H9 (cell line): ENCODE measurements at regions not wholly inside any gene's neighbourhood (a gene's known extent, or its start where the extent isn't known, plus 50 kb on each side); places are given as distances from the start of the nearest gene placed in this dataset.

Source experiments
- DNase-seq: peaks from one replicate; pipeline ENCODE4 v3.0.0-alpha.2; 2017
- H2AFZ ChIP-seq: one replicate; pipeline ENCODE4 v1.6.1; 2013; ENCODE audit warnings: mild to moderate bottlenecking, low read length, control low read depth, moderate library complexity
- H2AK5ac ChIP-seq: 2 replicates; pipeline ENCODE4 v1.6.1; 2013; ENCODE audit warnings: low read length, control low read depth, mixed read lengths; ENCODE audit not compliant: insufficient read length
- H2BK120ac ChIP-seq: one replicate; pipeline ENCODE4 v1.6.1; 2013; ENCODE audit warnings: low read depth, mild to moderate bottlenecking, low read length, control low read depth, inconsistent platforms; ENCODE audit not compliant: poor library complexity, severe bottlenecking
- H2BK12ac ChIP-seq: 2 replicates; pipeline ENCODE4 v1.6.1; 2013; ENCODE audit warnings: low read length, control low read depth, mixed read lengths, low read depth; ENCODE audit not compliant: insufficient read length
- H2BK15ac ChIP-seq: 2 replicates; pipeline ENCODE4 v1.6.1; 2013; ENCODE audit warnings: low read depth, low read length, control low read depth
- H2BK20ac ChIP-seq: one replicate; pipeline ENCODE4 v1.6.1; 2013; ENCODE audit warnings: low read depth, mild to moderate bottlenecking, low read length, control low read depth, inconsistent platforms; ENCODE audit not compliant: poor library complexity, severe bottlenecking
- H2BK5ac ChIP-seq: 2 replicates; pipeline ENCODE4 v1.6.1; 2013; ENCODE audit warnings: low read length, control low read depth, mixed read lengths; ENCODE audit not compliant: insufficient read length
- H3K14ac ChIP-seq: 2 replicates; pipeline ENCODE4 v1.6.1; 2013; ENCODE audit warnings: low read length, control low read depth; ENCODE audit not compliant: insufficient read depth
- H3K18ac ChIP-seq: 2 replicates; pipeline ENCODE4 v1.6.1; 2013; ENCODE audit warnings: low read depth, mild to moderate bottlenecking, mixed read lengths, low read length, control low read depth; ENCODE audit not compliant: insufficient read length
- H3K23ac ChIP-seq: 2 replicates; pipeline ENCODE4 v1.6.1; 2013; ENCODE audit warnings: low read length, control low read depth, mixed read lengths, low read depth; ENCODE audit not compliant: insufficient read length
- H3K23me2 ChIP-seq: 2 replicates; pipeline ENCODE4 v1.6.1; 2013; ENCODE audit warnings: low read depth, mild to moderate bottlenecking, mixed read lengths, low read length, control low read depth; ENCODE audit not compliant: insufficient read length, poor library complexity, severe bottlenecking
- H3K27ac ChIP-seq: 2 replicates; pipeline ENCODE4 v1.5.1; 2013; ENCODE audit warnings: low read length, control low read depth, mixed read lengths, low read depth; ENCODE audit not compliant: insufficient read length
- H3K27me3 ChIP-seq: 2 replicates; pipeline ENCODE4 v1.6.1; 2013; ENCODE audit warnings: low read length, control low read depth, inconsistent platforms; ENCODE audit not compliant: insufficient read depth
- H3K4ac ChIP-seq: 2 replicates; pipeline ENCODE4 v1.6.1; 2013; ENCODE audit warnings: low read depth, mild to moderate bottlenecking, control low read depth, inconsistent platforms, low read length, moderate library complexity
- H3K4me1 ChIP-seq: 2 replicates; pipeline ENCODE4 v1.6.1; 2013; ENCODE audit warnings: low read length, control low read depth, inconsistent platforms; ENCODE audit not compliant: insufficient read depth
- H3K4me2 ChIP-seq: 2 replicates; pipeline ENCODE4 v1.6.1; 2013; ENCODE audit warnings: low read length, control low read depth, mixed read lengths; ENCODE audit not compliant: insufficient read length, insufficient read depth
- H3K56ac ChIP-seq: 2 replicates; pipeline ENCODE4 v1.6.1; 2013; ENCODE audit warnings: low read depth, mild to moderate bottlenecking, mixed read lengths, low read length, control low read depth; ENCODE audit not compliant: insufficient read length
- H3K79me1 ChIP-seq: 2 replicates; pipeline ENCODE4 v1.6.1; 2013; ENCODE audit warnings: low read depth, mild to moderate bottlenecking, moderate library complexity, low read length, control low read depth, inconsistent platforms; ENCODE audit not compliant: insufficient read depth, poor library complexity, severe bottlenecking
- H3K79me2 ChIP-seq: 2 replicates; pipeline ENCODE4 v1.6.1; 2013; ENCODE audit warnings: low read length, control low read depth, inconsistent platforms; ENCODE audit not compliant: insufficient read depth
- H3K9ac ChIP-seq: 2 replicates; pipeline ENCODE4 v1.6.1; 2013; ENCODE audit warnings: low read length, control low read depth, mixed read lengths; ENCODE audit not compliant: insufficient read length; ENCODE audit errors: extremely low read depth
- H3K9me3 ChIP-seq: one replicate; pipeline ENCODE4 v1.6.1; 2013; ENCODE audit warnings: low read depth, low read length, inconsistent platforms; ENCODE audit not compliant: control insufficient read depth
- H3T11ph ChIP-seq: one replicate; pipeline ENCODE4 v1.6.1; 2013; ENCODE audit warnings: mild to moderate bottlenecking, low read length, control low read depth, inconsistent platforms
- H4K20me1 ChIP-seq: one replicate; pipeline ENCODE4 v1.6.1; 2013; ENCODE audit not compliant: control insufficient read depth, insufficient read length, insufficient read depth
- H4K5ac ChIP-seq: 2 replicates; pipeline ENCODE4 v1.6.1; 2013; ENCODE audit warnings: low read depth, mild to moderate bottlenecking, mixed read lengths, low read length, control low read depth; ENCODE audit not compliant: insufficient read length
- H4K8ac ChIP-seq: replicated peaks from 2 replicates; pipeline ENCODE4 v1.6.1; 2013; ENCODE audit warnings: low read length, control low read depth, mixed read lengths, low read depth; ENCODE audit not compliant: insufficient read length
- H4K91ac ChIP-seq: 2 replicates; pipeline ENCODE4 v1.6.1; 2013; ENCODE audit warnings: low read depth, mild to moderate bottlenecking, moderate library complexity, mixed read lengths, low read length, control low read depth; ENCODE audit not compliant: insufficient read length
- H3K27ac Mint-ChIP-seq, 3 experiments: 2 replicates in 2 of 3; 3 replicates in 1 of 3; pipeline ENCODE4 v1.8.0; 2020 to 2021; ENCODE audit warnings: mixed read lengths in 3 of 3, mild to moderate bottlenecking in 1 of 3, moderate library complexity in 1 of 3
- H3K27me3 Mint-ChIP-seq: 2 replicates; pipeline ENCODE4 v1.8.0; 2021; ENCODE audit warnings: low read depth, mild to moderate bottlenecking, moderate library complexity, mixed read lengths
- H3K36me3 Mint-ChIP-seq, 3 experiments: 2 replicates in 2 of 3; 3 replicates in 1 of 3; pipeline ENCODE4 v1.8.0; 2020 to 2021; ENCODE audit warnings: low read depth in 3 of 3, mixed read lengths in 3 of 3; ENCODE audit not compliant: insufficient read depth in 1 of 3
- H3K4me1 Mint-ChIP-seq, 2 experiments: 2 replicates each; pipeline ENCODE4 v1.8.0; 2020; ENCODE audit warnings: mixed read lengths in 2 of 2
- H3K4me3 Mint-ChIP-seq, 2 experiments: 2 replicates in 1 of 2; 3 replicates in 1 of 2; pipeline ENCODE4 v1.8.0; 2020 to 2021; ENCODE audit warnings: mild to moderate bottlenecking in 2 of 2, mixed read lengths in 2 of 2, moderate library complexity in 1 of 2
- H3K9me3 Mint-ChIP-seq, 2 experiments: 2 replicates in 1 of 2; 3 replicates in 1 of 2; pipeline ENCODE4 v1.8.0; 2020; ENCODE audit warnings: mild to moderate bottlenecking in 2 of 2, mixed read lengths in 2 of 2, moderate library complexity in 1 of 2
- CTCF ChIP-seq: fragments of 200-600 bp; sonication (generic); conservative IDR thresholded peaks from 3 replicates; pipeline ENCODE4 v1.8.0; 2021; ENCODE audit warnings: antibody characterized with exemption, mild to moderate bottlenecking
- WGBS: extraction: QIAGEN DNeasy Blood & Tissue Kit; methylation state at CpG from one replicate; pipeline ENCODE4 v1.1.7; 2013; ENCODE audit warnings: missing lambda C conversion rate, low lambda C conversion rate, mixed read lengths; ENCODE audit not compliant: insufficient read length; ENCODE audit errors: extremely low coverage; 5-methylcytosine and 5-hydroxymethylcytosine counted together

DNA sequence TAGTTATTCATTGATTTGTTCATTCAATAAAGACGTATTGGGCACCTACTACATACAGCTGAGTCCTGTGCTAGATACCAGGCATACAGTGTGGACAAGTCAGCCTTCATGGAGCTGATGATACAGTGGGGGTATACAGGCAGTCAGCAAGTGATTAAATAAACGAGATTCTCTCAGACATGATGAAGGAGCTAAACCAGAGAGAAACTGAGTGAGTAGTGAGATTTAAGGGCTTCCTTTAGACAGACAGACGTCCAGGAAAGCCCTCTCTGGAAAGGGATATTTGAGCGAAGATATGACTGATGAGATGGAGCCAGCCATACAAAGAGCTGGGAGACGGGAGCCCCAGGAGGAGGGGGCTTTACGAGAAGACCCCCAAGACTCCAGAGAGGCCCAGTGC lies 122.6 kb upstream of the MYCN start:
- no peak overlapping the region for H3K14ac ChIP-seq
- no peak overlapping the region for H3K23ac ChIP-seq
- WGBS, result no CpG with 5 or more reads among the region's 6 CpGs
- H3K9me3 ChIP-seq, result no peaks in the 10 kb centered on the region
- no peak overlapping the region for H3K4me2 ChIP-seq
- no peak overlapping the region for H2AFZ ChIP-seq
- H3K4me1 Mint-ChIP-seq, result peaks cover 16 to 28% of the 10 kb centered on the region in 2 experiments
- H3K27me3 Mint-ChIP-seq, result no peaks in the 10 kb centered on the region
- H3K18ac ChIP-seq, result no peak overlapping the region
- no peaks in the 10 kb centered on the region for H3K4me1 ChIP-seq
- no peak overlapping the region for H2BK5ac ChIP-seq
- no peaks in the 10 kb centered on the region for H3K79me2 ChIP-seq
- H2BK20ac ChIP-seq, result no peak overlapping the region
- H3K56ac ChIP-seq, result no peak overlapping the region
- no peak overlapping the region for H2BK12ac ChIP-seq
- no peak overlapping the region for H2BK15ac ChIP-seq
- H3K27ac Mint-ChIP-seq, result no peak overlapping the region
- H4K91ac ChIP-seq, result no peak overlapping the region
- no peaks in the 10 kb centered on the region for H4K20me1 ChIP-seq
- H4K8ac ChIP-seq, result no peak overlapping the region
- no peak for DNase-seq
- no peaks in the 10 kb centered on the region for H3K79me1 ChIP-seq
- no peak overlapping the region for H3K4me3 Mint-ChIP-seq
- no peaks in the 10 kb centered on the region for H3K27me3 ChIP-seq
- TF ChIP-seq CTCF, result no peak
- H3K27ac ChIP-seq, result no peak overlapping the region
- H3K23me2 ChIP-seq, result no peaks in the 10 kb centered on the region
- H3K36me3 Mint-ChIP-seq, result no peaks in the 10 kb centered on the region
- no peak overlapping the region for H4K5ac ChIP-seq
- H3T11ph ChIP-seq, result no peak overlapping the region
- H3K9me3 Mint-ChIP-seq, result no peaks in the 10 kb centered on the region; a peak in 1 of 5 replicates
- no peak overlapping the region for H2BK120ac ChIP-seq
- no peak overlapping the region for H3K9ac ChIP-seq
- H2AK5ac ChIP-seq, result no peak overlapping the region
- H3K4ac ChIP-seq, result no peak overlapping the region
